ENCODE measurements at regions not wholly inside any gene's neighbourhood (a gene's known extent, or its start where the extent isn't known, plus 50 kb on each side); places are given as distances from the start of the nearest gene placed in this dataset.

GRCh38 chr1:56291374-56291919, 287.9 kb downstream of the PLPP3 start:
- H2BK5ac ChIP-seq (ENCODE audit: insufficient read length, low read length): no peak overlapping the region

More at GRCh38 chr1:56291374-56291919, 287.9 kb downstream of the PLPP3 start:
- no peak for TF ChIP-seq CTCF (conservative IDR thresholded peaks at IDR 0.05)
- no peaks in the 10 kb centered on the region for H3K23me2 ChIP-seq (ENCODE audit: insufficient read length, low read depth, low read length, poor library complexity, severe bottlenecking)
- H3K4me1 Mint-ChIP-seq: peaks cover 14 to 22% of the 10 kb centered on the region in 2 experiments
- DNase-seq: peak; percentile 36
- H4K20me1 ChIP-seq (ENCODE audit: control insufficient read depth, insufficient read depth, insufficient read length): no peaks in the 10 kb centered on the region
- no peaks in the 10 kb centered on the region for H3K27me3 ChIP-seq (ENCODE audit: insufficient read depth, low read length)
- no peaks in the 10 kb centered on the region for H3K79me1 ChIP-seq (ENCODE audit: insufficient read depth, low read depth, low read length, poor library complexity, severe bottlenecking)
- H2BK20ac ChIP-seq (ENCODE audit: low read depth, low read length, poor library complexity, severe bottlenecking): no peak overlapping the region
- no peaks in the 10 kb centered on the region for H3K9me3 Mint-ChIP-seq
- peaks cover 11% of the 10 kb centered on the region; the same call in 1 of the 2 replicates for H3K4me1 ChIP-seq (ENCODE audit: insufficient read depth, low read length)
- no peak overlapping the region for H4K91ac ChIP-seq (ENCODE audit: insufficient read length, low read depth, low read length)
- WGBS (ENCODE audit: extremely low coverage, insufficient read length, low lambda C conversion rate): no CpG with 5 or more reads among the region's 5 CpGs
- no peak overlapping the region; a peak in 1 of 5 replicates for H3K4me3 Mint-ChIP-seq
- no peaks in the 10 kb centered on the region for H3K9me3 ChIP-seq (ENCODE audit: control insufficient read depth, low read depth, low read length)
- H2BK120ac ChIP-seq (ENCODE audit: low read depth, low read length, poor library complexity, severe bottlenecking): no peak overlapping the region
- H2BK15ac ChIP-seq (ENCODE audit: low read depth, low read length): no peak overlapping the region
- no peak overlapping the region for H4K8ac ChIP-seq (replicated peaks; ENCODE audit: insufficient read length, low read depth, low read length)
- H3T11ph ChIP-seq (ENCODE audit: low read length): no peak overlapping the region
- H3K23ac ChIP-seq (ENCODE audit: insufficient read length, low read depth, low read length): no peak overlapping the region
- H3K36me3 Mint-ChIP-seq (ENCODE audit: insufficient read depth in 1 of 3, low read depth in 3 of 3): no peaks in the 10 kb centered on the region
- H2AK5ac ChIP-seq (ENCODE audit: insufficient read length, low read length): no peak overlapping the region
- H3K4ac ChIP-seq (ENCODE audit: low read depth, low read length): no peak overlapping the region
- no peak overlapping the region for H3K4me2 ChIP-seq (ENCODE audit: insufficient read depth, insufficient read length, low read length)
- H2BK12ac ChIP-seq (ENCODE audit: insufficient read length, low read depth, low read length): no peak overlapping the region
- H3K14ac ChIP-seq (ENCODE audit: insufficient read depth, low read length): no peak overlapping the region
- H2AFZ ChIP-seq (ENCODE audit: low read length): no peak overlapping the region
- no peak overlapping the region for H3K27ac ChIP-seq (ENCODE audit: insufficient read length, low read depth, low read length)
- H3K79me2 ChIP-seq (ENCODE audit: insufficient read depth, low read length): no peaks in the 10 kb centered on the region
- H3K56ac ChIP-seq (ENCODE audit: insufficient read length, low read depth, low read length): no peak overlapping the region
- H3K27ac Mint-ChIP-seq: peak overlapping the region in 1 of 3 experiments; percentile 22; a peak in 1 of 7 replicates
- H3K27me3 Mint-ChIP-seq (ENCODE audit: low read depth): no peaks in the 10 kb centered on the region
- H3K9ac ChIP-seq (ENCODE audit: extremely low read depth, insufficient read length, low read length): no peak overlapping the region
- H4K5ac ChIP-seq (ENCODE audit: insufficient read length, low read depth, low read length): no peak overlapping the region
- H3K18ac ChIP-seq (ENCODE audit: insufficient read length, low read depth, low read length): no peak overlapping the region

All from H9 (cell line).